ENCODE measurements at regions not wholly inside any gene's neighbourhood (a gene's known extent, or its start where the extent isn't known, plus 50 kb on each side); places are given as distances from the start of the nearest gene placed in this dataset.

DNA sequence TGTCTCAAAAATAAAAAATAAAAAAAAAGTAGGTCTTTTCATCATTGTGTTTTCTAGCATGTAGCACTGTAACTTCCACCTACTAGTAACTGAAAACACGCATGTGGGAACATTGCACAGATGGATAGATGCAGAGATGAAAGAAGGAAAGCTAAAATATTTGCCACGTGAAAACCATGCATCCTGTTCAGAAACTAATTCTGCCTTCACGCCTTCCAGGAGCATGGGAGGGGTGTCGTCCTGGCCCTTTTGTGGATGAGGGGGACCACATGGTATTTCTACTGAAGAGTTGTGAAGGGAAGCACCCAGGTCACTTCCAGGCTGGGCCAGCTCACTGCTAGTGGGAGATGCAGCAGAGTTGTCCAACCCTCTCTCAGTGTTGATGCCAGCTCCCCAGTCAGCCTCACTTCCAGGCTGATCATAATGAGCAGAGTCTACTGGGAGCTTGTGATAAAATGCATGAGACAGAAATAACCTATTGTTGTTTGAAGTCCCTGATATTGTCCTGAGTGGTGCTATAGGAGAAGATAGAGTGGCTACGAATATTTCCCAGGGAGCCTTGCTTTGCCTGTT lies 287.1 kb upstream of the CELF2 start:
- TF ChIP-seq, protein P1, sequence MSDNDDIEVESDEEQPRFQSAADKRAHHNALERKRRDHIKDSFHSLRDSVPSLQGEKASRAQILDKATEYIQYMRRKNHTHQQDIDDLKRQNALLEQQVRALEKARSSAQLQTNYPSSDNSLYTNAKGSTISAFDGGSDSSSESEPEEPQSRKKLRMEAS (IDR thresholded peaks at IDR 0.05): no peak
- TF ChIP-seq, protein P2, sequence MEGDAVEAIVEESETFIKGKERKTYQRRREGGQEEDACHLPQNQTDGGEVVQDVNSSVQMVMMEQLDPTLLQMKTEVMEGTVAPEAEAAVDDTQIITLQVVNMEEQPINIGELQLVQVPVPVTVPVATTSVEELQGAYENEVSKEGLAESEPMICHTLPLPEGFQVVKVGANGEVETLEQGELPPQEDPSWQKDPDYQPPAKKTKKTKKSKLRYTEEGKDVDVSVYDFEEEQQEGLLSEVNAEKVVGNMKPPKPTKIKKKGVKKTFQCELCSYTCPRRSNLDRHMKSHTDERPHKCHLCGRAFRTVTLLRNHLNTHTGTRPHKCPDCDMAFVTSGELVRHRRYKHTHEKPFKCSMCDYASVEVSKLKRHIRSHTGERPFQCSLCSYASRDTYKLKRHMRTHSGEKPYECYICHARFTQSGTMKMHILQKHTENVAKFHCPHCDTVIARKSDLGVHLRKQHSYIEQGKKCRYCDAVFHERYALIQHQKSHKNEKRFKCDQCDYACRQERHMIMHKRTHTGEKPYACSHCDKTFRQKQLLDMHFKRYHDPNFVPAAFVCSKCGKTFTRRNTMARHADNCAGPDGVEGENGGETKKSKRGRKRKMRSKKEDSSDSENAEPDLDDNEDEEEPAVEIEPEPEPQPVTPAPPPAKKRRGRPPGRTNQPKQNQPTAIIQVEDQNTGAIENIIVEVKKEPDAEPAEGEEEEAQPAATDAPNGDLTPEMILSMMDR (IDR thresholded peaks at IDR 0.05 in 2 of 3, conservative IDR thresholded peaks at IDR 0.05 in 1 of 3; ENCODE audit: borderline replicate concordance in 1 of 3, insufficient read depth in 1 of 3, low read depth in 2 of 3, low read length in 2 of 3): no peak
- no peak for TF ChIP-seq EZH2phosphoT487 (IDR thresholded peaks at IDR 0.05; ENCODE audit: borderline replicate concordance)
- TF ChIP-seq YY1 (IDR thresholded peaks at IDR 0.05; ENCODE audit: extremely low read depth, insufficient replicate concordance, low read depth, low read length): no peak
- no peak for TF ChIP-seq POLR2A (IDR thresholded peaks at IDR 0.05; ENCODE audit: borderline replicate concordance, extremely low read depth, insufficient read depth, insufficient read length)

Data from HCT116 (cell line).